ENCODE measurements at regions not wholly inside any gene's neighbourhood (a gene's known extent, or its start where the extent isn't known, plus 50 kb on each side); places are given as distances from the start of the nearest gene placed in this dataset.

GRCh38 chr6:14035071-14035847 lies 82.3 kb upstream of the CD83 start:
- no peaks in the 10 kb centered on the region for H3K79me2 ChIP-seq (ENCODE audit: insufficient read depth)
- no peak for DNase-seq
- POLR2A ChIA-PET = no interaction called here
- TF ChIP-seq EP300 (IDR thresholded peaks at IDR 0.05; ENCODE audit: borderline replicate concordance in 1 of 2, low read depth in 1 of 2, low read length in 1 of 2) (peak in 1 of 2 experiments; percentile 89; a peak in 1 of 4 replicates), IRF3 (IDR thresholded peaks at IDR 0.05; ENCODE audit: low read depth, low read length) (no peak), RXRA (IDR thresholded peaks at IDR 0.05; ENCODE audit: borderline replicate concordance, low read depth) (no peak), JUND (IDR thresholded peaks at IDR 0.05) (peak; percentile 74), PBX3 (IDR thresholded peaks at IDR 0.05) (peak; percentile 74), TEAD4 (IDR thresholded peaks at IDR 0.05; ENCODE audit: borderline replicate concordance, insufficient read depth) (peak; percentile 93), GATA2 (CRISPR knock-in tag; IDR thresholded peaks at IDR 0.05) (no peak), NRF1 (IDR thresholded peaks at IDR 0.05; ENCODE audit: low read depth, low read length) (no peak), POLR2AphosphoS5 (IDR thresholded peaks at IDR 0.05; ENCODE audit: low read depth, low read length) (peak; percentile 37; the same call in 1 of the 2 replicates), MAX (IDR thresholded peaks at IDR 0.05; ENCODE audit: low read depth) (peak; percentile 97), USF1 (IDR thresholded peaks at IDR 0.05; ENCODE audit: borderline replicate concordance, low read depth) (no peak), ELF1 (IDR thresholded peaks at IDR 0.05) (no peak), RFX5 (IDR thresholded peaks at IDR 0.05; ENCODE audit: low read length) (no peak), FOXJ3 (CRISPR knock-in tag; IDR thresholded peaks at IDR 0.05) (no peak), USF2 (IDR thresholded peaks at IDR 0.05; ENCODE audit: borderline replicate concordance, low read depth, low read length) (no peak), SIN3A (IDR thresholded peaks at IDR 0.05; ENCODE audit: borderline replicate concordance, low read depth, low read length) (no peak), TCF12 (IDR thresholded peaks at IDR 0.05) (peak; percentile 91), FOSL2 (IDR thresholded peaks at IDR 0.05; ENCODE audit: borderline replicate concordance, low read depth) (peak; percentile 52; the same call in 1 of the 2 replicates), RCOR1 (IDR thresholded peaks at IDR 0.05; ENCODE audit: low read length) (no peak), RAD21 (IDR thresholded peaks at IDR 0.05; ENCODE audit: low read length) (no peak), NFIC (IDR thresholded peaks at IDR 0.05; ENCODE audit: borderline replicate concordance) (peak; percentile 84), SMC3 (IDR thresholded peaks at IDR 0.05; ENCODE audit: low read depth, low read length) (no peak), REST (IDR thresholded peaks at IDR 0.05; ENCODE audit: low read depth, low read length) (peak; percentile 41; the same call in 1 of the 2 replicates), YY1 (IDR thresholded peaks at IDR 0.05; ENCODE audit: low read depth) (peak; percentile 72; the same call in 1 of the 2 replicates)
- no peak overlapping the region for H3K4me2 ChIP-seq
- no peaks in the 10 kb centered on the region for H3K9me2 ChIP-seq
- no peak overlapping the region for H3K9ac ChIP-seq
- no peaks in the 10 kb centered on the region for H3K27me3 ChIP-seq (ENCODE audit: insufficient read depth)
- peak overlapping the region; percentile 39 to 60; a peak in 3 of 4 replicates for H3K27ac ChIP-seq (ENCODE audit: low read depth in 2 of 2, low read length in 1 of 2)
- H4K20me1 ChIP-seq (ENCODE audit: insufficient read depth) = no peaks in the 10 kb centered on the region
- WGBS (ENCODE audit: low lambda C conversion rate) = 72% methylated on average over 14 of the region's 14 CpGs
- H2AFZ ChIP-seq (ENCODE audit: low read depth) = peak overlapping the region; percentile 39; the same call in 1 of the 2 replicates
- peaks cover 3 to 7% of the 10 kb centered on the region in 2 experiments; a peak in 2 of 4 replicates for H3K4me1 ChIP-seq (ENCODE audit: control insufficient read depth in 1 of 2, insufficient read depth in 2 of 2, low read depth in 1 of 2, low read length in 1 of 2)
- H3F3A ChIP-seq (replicated peaks; ENCODE audit: insufficient read depth) = no peaks in the 10 kb centered on the region
- H3K9me3 ChIP-seq = no peaks in the 10 kb centered on the region
- no peak overlapping the region for H3K4me3 ChIP-seq (ENCODE audit: low read depth in 2 of 2, low read length in 1 of 2)
- CTCF ChIA-PET = interaction anchor here (0.8 to 5.2 kb wide), 4 partner anchors 9 to 127 kb away, joined by 3 to 25 read pairs (median 13); no protein-coding TSS in a partner anchor
- H3K36me3 ChIP-seq (replicated peaks in 1 of 2; ENCODE audit: control insufficient read depth in 1 of 2, insufficient read depth in 2 of 2, low read length in 1 of 2) = no peaks in the 10 kb centered on the region
